HG03196 (cell line): ENCODE measurements at regions not wholly inside any gene's neighbourhood (a gene's known extent, or its start where the extent isn't known, plus 50 kb on each side); places are given as distances from the start of the nearest gene placed in this dataset.
"Not testable (repeated sequence)": the region's sequence is repeated elsewhere in the genome, so short reads cannot be mapped to it uniquely, and the experiment has no call there.

ENCODE experiments used
- ATAC-seq: cut with Tn5 transposase; IDR thresholded peaks from one replicate; pipeline ENCODE4 v1.9.1; 2021; ENCODE audit not compliant: unreplicated experiment

GRCh38 chr1:185517301-185517700 is 200.3 kb upstream of the IVNS1ABP start:
- not testable (repeated sequence) for ATAC-seq

- no peak for ATAC-seq
These were observed 198.7 kb upstream of the IVNS1ABP start for GRCh38 chr1:185515696-185516095.

- ATAC-seq = no peak
These were observed 197.3 kb upstream of the IVNS1ABP start for GRCh38 chr1:185514311-185514710.

- no peak for ATAC-seq
These were observed 195.4 kb upstream of the IVNS1ABP start for GRCh38 chr1:185512442-185512841.

GRCh38 chr1:185501099-185501498 is 184.1 kb upstream of the IVNS1ABP start:
- ATAC-seq = no peak

- no peak for ATAC-seq
These were observed 183.1 kb upstream of the IVNS1ABP start for GRCh38 chr1:185500001-185500626.

- ATAC-seq = no peak
These were observed 181.2 kb upstream of the IVNS1ABP start for GRCh38 chr1:185498207-185498606.

- ATAC-seq = no peak
These were observed 180.1 kb upstream of the IVNS1ABP start for GRCh38 chr1:185497177-185497576.

- ATAC-seq = no peak
These were observed 178.9 kb upstream of the IVNS1ABP start for GRCh38 chr1:185495898-185496297.

GRCh38 chr1:185495007-185495406 is 178.0 kb upstream of the IVNS1ABP start:
- ATAC-seq = no peak

GRCh38 chr1:185492089-185492825 is 175.2 kb upstream of the IVNS1ABP start:
- no peak for ATAC-seq

- ATAC-seq = no peak
These were observed 174.6 kb upstream of the IVNS1ABP start for GRCh38 chr1:185491604-185492003.

GRCh38 chr1:185490924-185491323 is 173.9 kb upstream of the IVNS1ABP start:
- ATAC-seq = no peak

GRCh38 chr1:185489406-185489805 is 172.4 kb upstream of the IVNS1ABP start:
- no peak for ATAC-seq

GRCh38 chr1:185488808-185489207 is 171.8 kb upstream of the IVNS1ABP start:
- no peak for ATAC-seq

GRCh38 chr1:185487936-185488335 is 170.9 kb upstream of the IVNS1ABP start:
- no peak for ATAC-seq

- no peak for ATAC-seq
These were observed 170.0 kb upstream of the IVNS1ABP start for GRCh38 chr1:185487026-185487425.

- no peak for ATAC-seq
These were observed 169.3 kb upstream of the IVNS1ABP start for GRCh38 chr1:185486346-185486745.

- no peak for ATAC-seq
These were observed 166.8 kb upstream of the IVNS1ABP start for GRCh38 chr1:185483664-185484450.

- ATAC-seq = no peak
These were observed 166.2 kb upstream of the IVNS1ABP start for GRCh38 chr1:185483217-185483616.

GRCh38 chr1:185480545-185480944 is 163.5 kb upstream of the IVNS1ABP start:
- ATAC-seq = no peak

- no peak for ATAC-seq
These were observed 162.8 kb upstream of the IVNS1ABP start for GRCh38 chr1:185479796-185480195.
